ENCODE measurements at regions not wholly inside any gene's neighbourhood (a gene's known extent, or its start where the extent isn't known, plus 50 kb on each side); places are given as distances from the start of the nearest gene placed in this dataset.

- no peak overlapping the region for H3K4me2 ChIP-seq
- no peak overlapping the region for H3K4me3 ChIP-seq
- no peaks in the 10 kb centered on the region for H3K4me1 ChIP-seq (ENCODE audit: insufficient read depth)
- no peaks in the 10 kb centered on the region for H3K79me2 ChIP-seq
- no peak overlapping the region for H3K27ac ChIP-seq
- no peaks in the 10 kb centered on the region for H3K9me2 ChIP-seq (replicated peaks; ENCODE audit: insufficient read depth)
- DNase-seq (ENCODE audit: low spot score) = no peak
- H3K9me3 ChIP-seq (ENCODE audit: low read depth) = peaks cover 4% of the 10 kb centered on the region
- no peak overlapping the region for H2AFZ ChIP-seq
- TF ChIP-seq EZH2phosphoT487 (IDR thresholded peaks at IDR 0.05; ENCODE audit: low read depth, severe bottlenecking, unreplicated experiment) (no peak), EZH2 (IDR thresholded peaks at IDR 0.05; ENCODE audit: borderline replicate concordance) (no peak)
- TF ChIP-seq, protein P1, sequence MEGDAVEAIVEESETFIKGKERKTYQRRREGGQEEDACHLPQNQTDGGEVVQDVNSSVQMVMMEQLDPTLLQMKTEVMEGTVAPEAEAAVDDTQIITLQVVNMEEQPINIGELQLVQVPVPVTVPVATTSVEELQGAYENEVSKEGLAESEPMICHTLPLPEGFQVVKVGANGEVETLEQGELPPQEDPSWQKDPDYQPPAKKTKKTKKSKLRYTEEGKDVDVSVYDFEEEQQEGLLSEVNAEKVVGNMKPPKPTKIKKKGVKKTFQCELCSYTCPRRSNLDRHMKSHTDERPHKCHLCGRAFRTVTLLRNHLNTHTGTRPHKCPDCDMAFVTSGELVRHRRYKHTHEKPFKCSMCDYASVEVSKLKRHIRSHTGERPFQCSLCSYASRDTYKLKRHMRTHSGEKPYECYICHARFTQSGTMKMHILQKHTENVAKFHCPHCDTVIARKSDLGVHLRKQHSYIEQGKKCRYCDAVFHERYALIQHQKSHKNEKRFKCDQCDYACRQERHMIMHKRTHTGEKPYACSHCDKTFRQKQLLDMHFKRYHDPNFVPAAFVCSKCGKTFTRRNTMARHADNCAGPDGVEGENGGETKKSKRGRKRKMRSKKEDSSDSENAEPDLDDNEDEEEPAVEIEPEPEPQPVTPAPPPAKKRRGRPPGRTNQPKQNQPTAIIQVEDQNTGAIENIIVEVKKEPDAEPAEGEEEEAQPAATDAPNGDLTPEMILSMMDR (IDR thresholded peaks at IDR 0.05; ENCODE audit: poor library complexity) = no peak
- H3K27me3 ChIP-seq = no peaks in the 10 kb centered on the region
- no peaks in the 10 kb centered on the region for H3K36me3 ChIP-seq (replicated peaks; ENCODE audit: insufficient read depth, low read depth)
- no peaks in the 10 kb centered on the region for H4K20me1 ChIP-seq (ENCODE audit: insufficient read depth, poor library complexity, severe bottlenecking)
Observed at GRCh38 chr13:90400372-90400771, 947.1 kb upstream of the MIR17HG start.

GRCh38 chr13:90401150-90401549 lies 946.3 kb upstream of the MIR17HG start:
- DNase-seq (ENCODE audit: low spot score) = no peak
- no peak overlapping the region for H3K27ac ChIP-seq
- H4K20me1 ChIP-seq (ENCODE audit: insufficient read depth, poor library complexity, severe bottlenecking) = no peaks in the 10 kb centered on the region
- H3K9me2 ChIP-seq (replicated peaks; ENCODE audit: insufficient read depth) = no peaks in the 10 kb centered on the region
- no peaks in the 10 kb centered on the region for H3K4me1 ChIP-seq (ENCODE audit: insufficient read depth)
- H3K27me3 ChIP-seq = no peaks in the 10 kb centered on the region
- H3K9me3 ChIP-seq (ENCODE audit: low read depth) = peaks cover 4% of the 10 kb centered on the region
- H3K4me3 ChIP-seq = no peak overlapping the region
- no peaks in the 10 kb centered on the region for H3K79me2 ChIP-seq
- H2AFZ ChIP-seq = no peak overlapping the region
- no peak overlapping the region for H3K4me2 ChIP-seq
- TF ChIP-seq, protein P1 (IDR thresholded peaks at IDR 0.05; ENCODE audit: poor library complexity) = no peak
- TF ChIP-seq EZH2phosphoT487 (IDR thresholded peaks at IDR 0.05; ENCODE audit: low read depth, severe bottlenecking, unreplicated experiment) (no peak), EZH2 (IDR thresholded peaks at IDR 0.05; ENCODE audit: borderline replicate concordance) (no peak)
- H3K36me3 ChIP-seq (replicated peaks; ENCODE audit: insufficient read depth, low read depth) = no peaks in the 10 kb centered on the region

DNA sequence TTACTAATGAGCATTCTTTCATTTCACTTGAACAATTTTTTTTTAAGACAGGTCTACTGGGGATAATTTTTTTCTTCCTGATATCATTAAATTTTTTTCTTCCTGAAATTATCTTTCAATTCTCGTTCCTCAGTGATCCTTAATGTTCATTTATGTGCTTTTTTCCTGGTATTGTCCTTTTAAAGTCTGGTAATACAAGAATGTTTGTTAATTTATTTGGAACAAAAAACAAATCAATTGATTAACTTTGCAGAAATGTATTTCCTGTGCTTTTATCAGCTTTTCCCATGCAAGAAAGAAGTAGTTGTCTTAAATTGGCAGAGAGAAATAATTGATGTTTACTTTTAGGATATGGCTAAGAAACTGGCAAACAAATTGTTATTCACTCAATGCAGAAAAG lies 945.4 kb upstream of the MIR17HG start:
- Histone ChIP-seq H3K9me3 (ENCODE audit: low read depth) (peaks cover 4% of the 10 kb centered on the region), H4K20me1 (ENCODE audit: insufficient read depth, poor library complexity, severe bottlenecking) (no peaks in the 10 kb centered on the region), H3K36me3 (replicated peaks; ENCODE audit: insufficient read depth, low read depth) (no peaks in the 10 kb centered on the region), H3K4me2 (no peak overlapping the region), H3K9me2 (replicated peaks; ENCODE audit: insufficient read depth) (no peaks in the 10 kb centered on the region), H3K4me3 (no peak overlapping the region), H3K27ac (no peak overlapping the region), H3K4me1 (ENCODE audit: insufficient read depth) (no peaks in the 10 kb centered on the region), H2AFZ (no peak overlapping the region), H3K79me2 (no peaks in the 10 kb centered on the region), H3K27me3 (no peaks in the 10 kb centered on the region)
- DNase-seq (ENCODE audit: low spot score) = no peak
- TF ChIP-seq EZH2 (IDR thresholded peaks at IDR 0.05; ENCODE audit: borderline replicate concordance) = no peak
- TF ChIP-seq, protein P1 (IDR thresholded peaks at IDR 0.05; ENCODE audit: poor library complexity) = no peak
- TF ChIP-seq EZH2phosphoT487 (IDR thresholded peaks at IDR 0.05; ENCODE audit: low read depth, severe bottlenecking, unreplicated experiment) = no peak
- WGBS (ENCODE audit: low lambda C conversion rate, missing lambda C conversion rate) = 89% methylated on average over 1 of the region's 1 CpG

- Histone ChIP-seq H3K27me3 (no peaks in the 10 kb centered on the region), H3K27ac (no peak overlapping the region), H3K9me2 (replicated peaks; ENCODE audit: insufficient read depth) (no peaks in the 10 kb centered on the region), H3K4me1 (ENCODE audit: insufficient read depth) (no peaks in the 10 kb centered on the region), H3K36me3 (replicated peaks; ENCODE audit: insufficient read depth, low read depth) (no peaks in the 10 kb centered on the region), H3K79me2 (no peaks in the 10 kb centered on the region), H2AFZ (no peak overlapping the region), H3K9me3 (ENCODE audit: low read depth) (peaks cover 4% of the 10 kb centered on the region), H3K4me2 (no peak overlapping the region), H3K4me3 (no peak overlapping the region), H4K20me1 (ENCODE audit: insufficient read depth, poor library complexity, severe bottlenecking) (no peaks in the 10 kb centered on the region)
- TF ChIP-seq, protein P1 (IDR thresholded peaks at IDR 0.05; ENCODE audit: poor library complexity) = no peak
- TF ChIP-seq EZH2phosphoT487 (IDR thresholded peaks at IDR 0.05; ENCODE audit: low read depth, severe bottlenecking, unreplicated experiment) (no peak), EZH2 (IDR thresholded peaks at IDR 0.05; ENCODE audit: borderline replicate concordance) (no peak)
- DNase-seq (ENCODE audit: low spot score) = no peak
- 45% methylated on average over 1 of the region's 1 CpG for WGBS (ENCODE audit: low lambda C conversion rate, missing lambda C conversion rate)
Observed at GRCh38 chr13:90402613-90403012, 944.9 kb upstream of the MIR17HG start.
